Stromal cell of bone marrow (primary cell): ENCODE measurements at regions not wholly inside any gene's neighbourhood (a gene's known extent, or its start where the extent isn't known, plus 50 kb on each side); places are given as distances from the start of the nearest gene placed in this dataset.

Experiments
- DNase-seq: peaks from one replicate; pipeline ENCODE4 v3.0.0-alpha.2; 2012; ENCODE audit warnings: low read depth

DNA sequence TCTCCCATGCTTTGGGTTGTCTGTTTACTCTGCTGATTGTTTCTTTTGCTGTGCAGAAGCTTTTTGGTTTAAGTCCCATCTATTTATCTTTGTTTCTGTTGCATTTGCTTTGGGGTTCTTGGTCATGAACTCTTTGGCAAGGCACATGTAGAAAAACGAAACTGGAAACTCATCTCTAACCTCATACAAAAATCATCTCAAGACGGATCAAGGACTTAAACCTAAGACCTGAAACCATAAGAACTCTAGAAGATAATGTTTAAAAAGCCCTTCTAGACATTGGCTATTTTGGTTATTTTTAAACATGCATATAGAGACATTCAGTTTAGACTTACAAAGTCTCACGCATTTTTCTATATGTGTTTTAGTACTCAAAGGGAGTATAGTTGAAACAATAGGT lies 1164.3 kb upstream of the GYPC start:
- DNase-seq, result no peak

DNA sequence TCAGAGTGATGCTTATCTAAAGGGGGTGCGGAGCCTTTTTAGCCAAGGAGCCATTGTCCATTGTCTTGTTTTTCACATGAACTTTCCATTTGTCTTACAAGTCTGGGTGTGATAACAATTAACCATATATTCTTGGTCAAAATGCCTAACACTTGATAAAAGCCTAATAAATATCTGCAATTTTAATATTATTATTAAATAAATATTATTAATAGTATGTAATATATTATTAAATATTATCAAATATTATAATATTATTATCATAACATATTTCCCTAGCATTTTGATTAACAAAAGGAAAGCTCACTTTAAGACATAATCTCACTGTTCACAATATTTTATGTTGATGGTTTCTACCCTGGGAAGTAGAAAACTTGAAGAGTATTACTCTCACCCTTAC lies 1143.6 kb upstream of the GYPC start:
- no peak for DNase-seq

DNA sequence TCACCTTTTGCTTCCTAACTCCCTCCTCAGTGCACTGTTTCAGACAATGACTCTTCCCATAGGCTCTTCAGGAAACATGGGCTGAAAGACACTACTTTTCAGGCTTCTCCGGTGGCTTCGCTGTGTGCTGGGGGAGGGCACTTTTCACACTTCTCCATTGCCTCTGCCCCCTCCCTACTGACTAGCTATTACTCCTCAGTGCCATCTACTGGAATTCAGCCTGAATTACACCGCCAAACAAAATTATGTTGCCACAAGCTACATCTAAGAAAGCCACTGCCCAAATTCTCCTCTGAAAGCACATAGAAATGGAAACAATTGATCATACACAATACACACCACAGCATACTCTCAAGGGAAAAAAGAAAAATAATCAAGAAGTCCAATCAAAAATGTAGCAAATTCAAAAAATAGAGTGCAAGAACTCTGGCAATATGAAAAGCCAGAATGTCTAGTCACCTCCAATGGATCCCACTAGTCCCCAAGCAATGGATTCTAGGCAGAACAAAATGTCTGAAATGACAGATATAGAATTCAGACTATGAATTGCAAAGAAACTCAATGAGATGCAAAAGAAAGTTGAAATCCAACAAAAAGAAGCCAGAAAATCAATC lies 1139.4 kb upstream of the GYPC start:
- no peak for DNase-seq

DNA sequence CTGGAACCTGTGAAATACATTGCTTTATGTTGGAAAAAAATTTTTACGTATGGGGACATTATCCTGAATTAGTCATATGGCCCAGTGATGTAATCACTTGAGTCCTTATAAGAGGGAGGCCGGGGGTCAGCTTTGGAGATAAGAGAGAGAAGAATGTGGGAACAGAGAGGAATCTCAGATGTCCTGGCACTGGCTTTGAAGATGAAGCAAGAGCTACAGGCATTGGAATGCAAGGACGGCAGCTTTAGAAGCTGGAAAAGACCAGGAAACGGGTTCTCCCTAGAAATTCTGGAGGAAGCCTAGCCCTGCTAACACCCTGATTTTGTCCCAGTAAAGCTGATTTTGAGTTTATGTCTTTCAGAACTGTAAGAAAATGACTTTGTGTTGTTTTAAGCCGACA lies 1129.9 kb upstream of the GYPC start:
- no peak for DNase-seq

DNA sequence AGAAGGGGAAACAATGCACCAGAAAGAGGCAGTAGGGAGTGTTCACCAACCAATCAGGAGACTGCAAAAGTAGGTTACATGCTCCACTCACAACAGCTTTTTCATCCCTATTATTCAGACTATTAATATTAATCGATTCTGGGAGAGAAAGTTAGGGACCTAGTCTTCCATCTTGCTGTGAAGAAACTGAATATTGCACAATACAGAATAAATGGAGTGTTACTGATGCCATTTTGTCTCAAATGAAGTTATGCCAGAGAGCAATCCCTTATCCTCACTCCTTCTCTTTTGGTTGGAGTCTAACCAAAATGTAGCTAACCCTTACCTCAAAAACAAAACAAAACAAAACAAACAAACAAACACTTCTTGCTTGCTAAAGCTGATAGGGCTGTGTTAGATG lies 1120.9 kb upstream of the GYPC start:
- DNase-seq, result no peak

DNA sequence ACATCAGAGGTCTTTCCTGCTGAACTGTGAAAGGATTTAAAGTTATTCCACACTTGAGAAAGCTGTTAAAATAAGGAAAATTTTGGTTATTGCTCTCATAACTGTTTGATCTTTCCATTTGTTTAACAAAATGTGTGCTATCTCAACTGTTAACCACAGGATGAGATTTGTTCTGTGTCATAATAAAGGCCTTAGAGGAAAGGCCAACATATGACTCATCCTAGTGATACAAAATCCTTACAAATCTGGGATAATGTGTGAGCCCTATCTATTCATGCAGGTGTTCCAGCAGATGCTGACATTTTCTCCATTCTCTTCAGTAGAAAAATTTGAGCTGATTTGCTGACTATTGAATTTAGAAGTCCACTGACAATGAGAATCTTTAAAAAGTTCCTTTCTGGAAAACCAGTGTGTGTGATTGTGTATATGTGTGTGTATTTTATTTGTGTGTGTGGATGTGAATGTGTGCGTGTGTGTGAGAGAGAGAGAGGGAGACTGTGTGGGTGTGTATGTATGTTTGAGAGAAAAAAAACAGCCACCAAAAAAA lies 1111.9 kb upstream of the GYPC start:
- DNase-seq, result no peak

DNA sequence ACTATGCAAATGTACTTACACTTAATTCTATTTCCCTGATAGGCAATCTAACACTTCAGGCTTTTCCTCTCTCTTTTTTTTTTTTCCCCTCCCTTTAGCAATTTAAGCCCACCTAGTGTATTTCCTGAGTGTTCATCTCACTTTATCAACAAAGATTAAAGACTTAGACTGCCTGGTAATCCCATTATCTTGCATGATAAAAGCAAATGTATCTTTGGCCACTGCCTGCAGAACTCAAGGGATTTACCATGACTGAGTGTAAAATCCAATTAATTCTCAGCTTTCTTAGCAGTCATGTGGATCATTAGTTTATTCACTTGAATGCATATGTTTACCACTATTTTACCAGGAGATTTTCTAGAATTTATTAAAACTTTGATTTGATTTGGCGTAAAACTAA lies 1102.2 kb upstream of the GYPC start:
- no peak for DNase-seq

DNA sequence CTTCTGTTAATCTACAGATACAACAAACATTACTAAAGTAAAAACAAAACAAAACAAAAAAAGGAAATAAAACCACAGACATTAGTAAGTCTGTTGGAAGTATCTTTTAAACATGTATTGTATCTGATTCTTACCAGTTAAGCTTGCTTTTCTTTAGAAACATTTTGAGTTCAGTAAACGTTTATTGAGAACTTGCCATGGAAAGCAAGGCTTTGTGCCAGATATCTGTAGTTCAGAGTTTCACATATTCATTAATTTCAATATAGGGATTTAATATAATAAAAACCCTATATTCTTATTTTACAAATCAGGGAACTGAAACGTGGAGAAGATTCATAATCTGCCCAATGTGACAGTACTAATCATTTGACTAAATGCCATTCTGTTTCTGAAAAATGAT lies 1101.0 kb upstream of the GYPC start:
- DNase-seq, result no peak

DNA sequence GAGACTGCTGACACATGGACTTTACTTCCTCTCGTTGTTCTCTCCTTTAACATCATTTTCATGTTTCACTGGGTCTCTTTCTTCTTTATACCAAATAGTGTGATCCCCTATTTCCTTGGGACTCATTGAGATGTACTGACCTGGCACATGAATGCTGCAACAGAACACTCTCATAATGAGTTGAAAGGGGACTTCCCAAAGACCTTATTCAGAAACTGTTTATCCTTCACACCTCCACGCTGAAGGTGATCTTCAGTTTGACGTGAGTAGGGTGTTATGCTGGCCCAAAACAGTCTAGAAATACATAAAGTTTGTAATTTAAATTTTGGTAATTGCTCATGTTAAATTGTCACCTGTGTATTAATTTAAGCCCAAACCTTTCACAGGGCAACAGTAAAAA lies 1096.8 kb upstream of the GYPC start:
- no peak for DNase-seq

DNA sequence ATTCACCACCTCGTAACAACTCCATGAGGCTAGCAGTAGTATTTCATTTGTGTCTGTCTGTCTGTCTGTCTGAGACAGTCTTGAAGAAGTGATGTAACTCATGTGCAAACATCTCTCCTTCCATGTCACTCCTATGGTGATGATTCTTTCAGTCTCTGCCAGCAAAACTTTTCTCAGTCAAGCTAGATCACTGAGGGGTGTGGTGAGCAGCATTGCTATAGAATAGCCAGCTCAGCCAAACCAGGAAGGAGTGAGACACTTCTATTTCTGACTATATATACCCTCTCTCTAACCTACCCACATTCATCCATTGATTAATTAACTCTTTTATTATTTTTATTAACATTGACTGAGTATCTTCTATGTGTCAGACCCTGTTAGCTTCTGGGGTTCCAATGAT lies 1095.1 kb upstream of the GYPC start:
- no peak for DNase-seq

DNA sequence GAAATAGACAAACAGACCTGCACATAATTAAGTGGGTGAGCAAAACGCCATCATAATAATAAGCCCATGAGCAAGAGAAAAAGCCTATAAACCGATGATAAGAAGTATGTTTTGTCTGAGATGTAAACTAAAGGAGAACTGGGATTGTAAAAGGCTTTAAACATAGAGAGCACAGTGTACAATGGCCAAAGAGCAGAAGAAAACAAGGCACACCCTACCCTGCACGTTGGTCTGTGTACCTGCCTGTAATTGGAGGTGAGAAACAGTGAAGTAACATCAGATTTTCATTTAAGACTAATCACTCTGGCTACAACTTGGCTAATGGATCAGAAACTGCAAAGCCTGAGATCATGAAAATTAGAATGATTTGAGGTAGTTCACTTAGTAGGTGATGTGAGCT lies 1094.7 kb upstream of the GYPC start:
- no peak for DNase-seq

DNA sequence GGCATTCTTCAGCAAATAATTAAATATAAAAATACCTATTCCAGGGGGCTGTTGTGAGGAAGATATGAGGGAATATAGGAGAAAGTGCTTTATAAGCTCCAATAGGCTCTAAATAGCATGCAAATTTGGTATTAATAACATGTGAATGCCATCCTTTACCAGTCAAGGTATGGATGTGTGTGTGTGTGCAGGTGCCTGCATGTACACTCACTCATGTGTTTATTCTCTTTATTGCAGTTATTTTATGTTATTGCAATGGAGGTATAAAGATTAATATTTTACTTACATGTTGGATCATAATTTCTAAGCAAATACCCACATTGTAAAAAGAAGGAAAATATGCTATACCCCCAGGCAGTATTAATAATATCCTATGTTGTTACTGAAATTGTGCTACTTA lies 1093.0 kb upstream of the GYPC start:
- DNase-seq, result no peak

DNA sequence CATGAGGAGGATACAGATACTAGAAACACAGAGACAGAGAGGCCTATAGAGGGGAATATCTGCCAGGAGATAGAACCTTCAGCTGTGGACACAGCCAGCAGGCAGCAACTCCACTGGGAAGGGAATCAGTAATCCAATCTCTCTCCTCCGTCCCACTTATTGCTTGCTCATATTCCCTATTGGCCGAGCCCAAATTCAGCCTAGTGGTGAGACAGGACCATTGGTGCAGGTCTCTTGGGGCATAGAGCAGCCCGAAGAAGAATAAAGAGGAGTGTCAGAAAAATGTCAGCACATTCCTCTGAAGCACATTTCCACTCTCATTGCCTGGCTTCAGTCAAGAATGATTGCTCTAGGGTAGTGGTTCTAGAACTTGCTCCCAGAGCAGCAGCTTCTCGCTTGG lies 1091.5 kb upstream of the GYPC start:
- no peak for DNase-seq

DNA sequence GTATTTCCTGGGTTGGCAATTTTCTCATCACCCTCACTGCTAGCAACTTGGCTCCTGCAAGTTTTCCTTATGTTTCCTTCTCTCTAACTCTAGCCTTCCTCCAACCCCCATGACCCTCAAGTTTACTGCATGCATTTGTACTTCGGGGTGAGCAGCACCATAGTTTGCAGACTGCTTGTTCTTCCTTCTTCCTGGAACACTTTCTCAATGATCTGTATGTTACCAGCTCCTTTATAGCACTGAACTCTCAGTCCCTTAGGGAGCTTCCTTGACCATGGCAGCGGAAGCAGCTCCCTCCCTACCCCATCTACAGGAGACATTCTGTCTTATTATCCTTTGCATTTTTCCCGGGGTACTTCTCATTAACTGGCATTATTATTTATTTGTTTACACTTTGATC lies 1089.5 kb upstream of the GYPC start:
- no peak for DNase-seq

DNA sequence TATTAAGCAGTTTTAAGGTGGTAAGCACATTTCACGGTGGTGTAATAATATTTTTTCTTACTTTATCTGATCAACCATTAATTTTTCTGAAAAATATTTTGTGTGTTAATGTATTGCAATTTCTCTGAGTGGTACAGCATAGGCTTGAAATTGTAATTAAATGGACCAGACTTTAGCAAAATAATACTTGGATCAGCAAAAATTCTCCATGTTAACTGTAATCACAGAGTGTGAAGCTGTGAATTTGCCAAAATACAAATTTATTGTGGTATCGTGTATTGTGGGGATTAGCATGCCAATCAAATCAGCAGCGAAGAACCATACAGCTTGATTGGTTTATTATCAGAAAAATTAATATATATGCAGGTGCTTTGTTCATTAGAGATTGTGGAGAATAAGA lies 1088.9 kb upstream of the GYPC start:
- DNase-seq, result no peak

DNA sequence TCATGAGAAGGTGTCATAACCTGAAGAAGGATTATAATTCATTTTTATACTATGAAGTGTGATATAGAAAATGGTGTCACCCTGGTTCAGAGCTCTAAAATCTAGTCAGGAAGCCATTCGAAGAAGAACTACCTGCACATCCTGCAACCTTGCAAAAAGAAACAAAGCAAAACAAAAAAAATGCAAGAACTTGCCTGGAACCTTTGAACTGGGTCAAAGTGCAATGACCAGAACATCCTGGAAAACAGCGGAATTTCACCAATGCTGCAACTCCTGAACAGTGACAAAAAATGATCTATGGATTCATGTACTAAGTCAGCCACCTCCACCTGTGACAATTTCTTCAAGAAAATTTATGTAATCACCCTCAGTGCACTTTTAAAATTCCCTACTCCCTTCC lies 1083.3 kb upstream of the GYPC start:
- no peak for DNase-seq

DNA sequence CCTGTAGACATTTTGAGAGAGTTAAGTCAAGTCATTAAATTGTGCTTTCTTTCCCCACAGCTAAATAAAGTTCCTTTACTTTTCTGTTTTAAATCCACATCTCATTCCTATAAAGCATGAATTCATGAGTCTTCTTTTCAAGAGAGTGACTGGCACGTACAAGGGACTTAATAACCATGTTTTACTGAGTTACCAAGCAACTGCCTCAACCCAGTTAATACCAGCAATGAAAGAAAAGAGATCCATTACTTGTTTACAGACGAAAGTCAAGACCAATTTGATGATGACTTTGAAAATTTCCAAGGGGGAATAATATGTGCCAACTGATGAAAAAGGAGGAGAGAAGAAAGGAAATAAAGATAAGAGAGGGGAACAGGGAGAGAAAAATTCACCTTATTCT lies 1082.5 kb upstream of the GYPC start:
- DNase-seq, result no peak

DNA sequence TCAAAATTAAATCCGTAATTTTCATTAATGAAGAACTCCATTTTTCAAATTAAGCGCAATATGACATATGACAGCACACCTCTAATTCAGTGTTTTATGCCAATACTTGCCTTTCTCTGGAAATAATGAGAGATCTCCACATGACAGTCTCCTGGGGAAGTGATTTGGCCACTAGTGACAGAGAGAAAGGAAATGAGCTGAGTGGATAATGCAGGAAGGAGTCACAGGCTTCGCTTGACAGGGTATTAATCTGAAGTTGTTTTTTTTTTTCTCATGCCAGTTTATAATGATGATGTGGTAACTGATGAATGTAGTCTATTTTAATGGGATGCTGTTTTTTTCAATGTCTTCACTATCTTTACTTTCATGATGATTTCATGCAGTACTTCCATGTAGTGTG lies 1079.4 kb upstream of the GYPC start:
- DNase-seq, result no peak

DNA sequence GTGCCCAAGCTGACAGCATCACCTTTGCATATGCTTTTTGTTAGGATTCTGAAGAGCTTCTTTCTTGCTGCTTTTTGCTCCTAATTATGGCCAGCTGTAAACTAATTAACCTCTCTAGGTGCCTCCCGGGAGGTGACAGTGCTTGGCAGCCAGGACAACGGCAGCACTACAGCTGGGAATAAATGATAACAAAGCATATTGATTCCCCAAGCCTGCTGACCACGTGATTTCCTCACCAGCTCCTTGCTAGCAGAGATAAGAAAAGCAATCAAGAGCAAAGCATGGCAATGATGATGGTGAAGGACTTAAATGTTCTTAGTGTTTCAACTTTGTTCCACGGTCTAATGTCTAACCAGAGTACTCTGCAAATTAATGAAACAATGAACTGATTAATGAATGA lies 1074.4 kb upstream of the GYPC start:
- no peak for DNase-seq

DNA sequence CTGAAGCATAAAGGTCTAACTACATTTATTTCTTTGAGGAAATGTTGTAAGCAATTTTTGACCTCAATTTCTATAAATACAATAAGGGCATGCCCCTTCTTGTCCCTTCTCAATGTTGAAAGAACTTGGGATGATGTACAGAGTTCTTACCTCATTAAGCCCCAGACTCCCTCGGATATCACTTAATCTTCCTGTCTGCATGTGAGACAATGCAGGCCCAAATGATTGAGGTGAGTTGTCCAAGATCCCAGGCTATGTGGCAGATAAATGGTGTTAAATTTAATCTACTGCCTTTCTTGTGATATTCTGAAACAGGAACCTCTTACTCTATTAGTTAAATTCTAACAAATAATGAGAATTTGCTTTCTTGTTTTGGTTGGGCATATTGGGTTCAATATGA lies 1073.4 kb upstream of the GYPC start:
- no peak for DNase-seq

DNA sequence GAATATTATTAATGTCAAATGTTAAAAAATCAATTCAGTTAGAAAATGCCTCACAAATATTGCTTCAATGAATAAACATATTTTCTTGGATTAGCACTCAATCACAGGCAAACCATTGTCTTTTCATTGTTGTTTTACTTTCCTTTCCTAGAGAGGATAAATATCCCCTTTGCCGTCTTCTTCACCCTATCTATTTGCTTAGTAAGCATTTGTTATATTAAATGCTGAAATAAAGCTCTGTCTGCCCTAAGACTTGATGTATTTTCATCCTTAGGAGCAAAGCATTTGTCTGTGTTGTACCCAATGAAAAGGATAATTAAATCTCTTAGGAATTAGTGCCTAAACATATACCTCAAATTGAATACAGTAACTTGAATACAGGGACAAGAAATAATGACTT lies 1071.2 kb upstream of the GYPC start:
- DNase-seq, result no peak

DNA sequence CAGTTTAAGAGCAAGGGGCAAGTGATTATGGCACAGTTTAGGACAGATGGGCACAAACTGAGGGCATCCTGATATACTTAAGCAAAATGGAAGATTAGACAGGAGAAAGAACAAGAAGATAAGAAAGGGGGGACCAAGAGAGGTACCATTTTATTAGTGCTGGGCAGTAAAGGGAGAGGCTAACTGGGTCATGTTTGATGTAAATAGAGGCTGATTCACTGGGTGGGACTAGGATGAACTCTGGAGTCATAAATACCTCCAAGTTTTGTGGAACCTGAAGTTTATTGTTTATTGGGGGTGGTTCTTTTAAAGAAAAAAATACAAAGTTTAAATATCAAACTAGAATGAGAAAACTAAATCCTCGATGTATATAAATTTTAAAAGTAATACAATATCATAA lies 1067.2 kb upstream of the GYPC start:
- DNase-seq, result no peak

DNA sequence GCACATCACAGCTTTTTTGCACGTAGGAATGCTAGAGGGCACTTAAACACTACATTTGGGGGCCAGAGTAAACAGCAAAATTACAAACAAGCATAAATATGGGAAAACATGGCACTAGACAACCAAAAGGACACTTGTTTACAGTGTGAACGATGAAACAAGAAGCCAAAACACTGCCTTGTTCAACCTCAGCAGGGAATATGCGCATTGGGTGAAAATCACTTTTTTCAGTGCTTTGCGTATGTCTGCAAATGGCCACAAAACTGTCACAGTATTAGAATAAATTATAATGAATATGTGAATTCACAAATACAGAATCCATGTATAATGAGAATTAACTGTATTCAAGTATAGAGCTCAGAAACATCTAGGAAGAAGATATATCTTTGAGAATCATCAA lies 1064.0 kb upstream of the GYPC start:
- DNase-seq, result no peak

DNA sequence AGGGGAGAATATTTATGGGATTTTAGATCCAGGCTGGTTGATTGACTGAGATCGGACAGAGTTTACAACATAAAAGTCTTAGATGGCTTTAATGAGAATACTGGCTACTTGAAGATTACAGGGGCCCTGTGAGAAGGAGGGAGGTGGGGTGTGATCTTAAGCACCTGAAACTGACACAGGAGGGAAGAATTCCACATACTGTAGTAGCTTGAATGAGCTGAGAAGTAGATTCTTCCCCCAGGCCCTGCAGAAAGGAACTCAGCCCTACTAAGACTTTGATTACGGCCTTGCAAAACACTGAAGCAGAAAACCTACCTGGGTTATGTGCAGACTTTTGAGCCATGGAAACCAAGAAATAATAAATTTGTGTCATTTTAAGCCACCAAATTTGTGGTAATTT lies 1062.9 kb upstream of the GYPC start:
- DNase-seq, result no peak

DNA sequence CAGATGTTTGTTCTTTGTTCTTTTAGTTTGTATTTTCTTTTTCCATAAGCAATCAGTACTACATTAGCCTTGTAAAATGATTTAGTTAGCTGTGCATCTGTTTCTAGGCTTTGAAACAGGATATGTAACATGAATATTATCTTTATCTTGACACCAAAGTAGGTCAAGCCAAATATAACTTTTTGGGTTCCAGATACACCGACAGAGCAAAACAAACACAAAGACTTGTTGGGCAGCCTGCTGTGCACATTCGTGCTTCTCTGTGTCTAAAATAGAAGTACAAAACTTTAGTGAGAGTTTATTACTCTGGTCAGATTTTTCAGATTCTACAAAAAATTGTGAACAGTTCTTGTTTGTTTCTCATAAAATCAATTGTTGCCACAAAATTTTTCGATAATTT lies 1059.3 kb upstream of the GYPC start:
- DNase-seq, result no peak
